CD14-positive monocyte (primary cell): ENCODE measurements at regions not wholly inside any gene's neighbourhood (a gene's known extent, or its start where the extent isn't known, plus 50 kb on each side); places are given as distances from the start of the nearest gene placed in this dataset.

Experiments used
- DNase-seq, 3 donors: peaks; one replicate each; pipeline ENCODE4 v3.0.0-alpha.2; 2011 to 2022
- H2AFZ ChIP-seq: 2 replicates; pipeline ENCODE4 v1.6.0; 2012; ENCODE audit warnings: mild to moderate bottlenecking, low read depth, low read length, inconsistent platforms; ENCODE audit not compliant: insufficient read depth, poor library complexity, severe bottlenecking
- H3K27ac ChIP-seq, 2 donors: 1 replicate in 1 of 2; 2 replicates in 1 of 2; pipeline ENCODE4 v1.5.1; 2012 to 2013; ENCODE audit warnings: low read length in 2 of 2, control low read depth in 1 of 2, inconsistent platforms in 1 of 2, low read depth in 1 of 2, mild to moderate bottlenecking in 1 of 2
- H3K27me3 ChIP-seq, 2 donors: one replicate each; pipeline versions ENCODE4 v1.6.0 to v1.6.1; 2011 to 2013; ENCODE audit warnings: low read length in 2 of 2; ENCODE audit not compliant: control insufficient read depth in 2 of 2, insufficient read depth in 2 of 2
- H3K36me3 ChIP-seq, 2 donors: replicated peaks in 1 of 2; 1 replicate in 1 of 2; 2 replicates in 1 of 2; pipeline versions ENCODE4 v1.5.1 to v1.6.1; 2012 to 2013; ENCODE audit warnings: low read length in 2 of 2, control low read depth in 1 of 2, inconsistent platforms in 1 of 2, mild to moderate bottlenecking in 1 of 2; ENCODE audit not compliant: insufficient read depth in 2 of 2, control insufficient read depth in 1 of 2
- H3K4me1 ChIP-seq, 2 donors: 1 replicate in 1 of 2; 2 replicates in 1 of 2; pipeline versions ENCODE4 v1.5.1 to v1.6.1; 2012 to 2013; ENCODE audit warnings: low read length in 2 of 2, control low read depth in 1 of 2, inconsistent platforms in 1 of 2, mild to moderate bottlenecking in 1 of 2, moderate library complexity in 1 of 2; ENCODE audit not compliant: insufficient read depth in 2 of 2, control insufficient read depth in 1 of 2
- H3K4me2 ChIP-seq: replicated peaks from 2 replicates; pipeline ENCODE3; 2012; ENCODE audit warnings: low read length, moderate library complexity, mild to moderate bottlenecking; ENCODE audit not compliant: poor library complexity, severe bottlenecking; ENCODE audit errors: extremely low read depth
- H3K4me3 ChIP-seq, 3 experiments: fragments of 200-600 bp in 1 of 3; sonication (generic) in 1 of 3; replicated peaks in 1 of 3; 1 replicate in 2 of 3; 2 replicates in 1 of 3; pipeline ENCODE4 v1.5.1; 2011 to 2013; ENCODE audit warnings: low read length in 3 of 3, mild to moderate bottlenecking in 3 of 3, control low read depth in 2 of 3, low read depth in 2 of 3, inconsistent platforms in 1 of 3, moderate library complexity in 1 of 3
- H3K79me2 ChIP-seq: 2 replicates; pipeline ENCODE4 v1.6.0; 2012; ENCODE audit warnings: mild to moderate bottlenecking, control low read depth, inconsistent platforms, low read length, moderate library complexity; ENCODE audit not compliant: insufficient read depth
- H3K9ac ChIP-seq: 2 replicates; pipeline ENCODE4 v1.6.0; 2017; ENCODE audit warnings: low read length, mild to moderate bottlenecking; ENCODE audit not compliant: insufficient read depth, poor library complexity, severe bottlenecking
- H3K9me3 ChIP-seq, 2 donors: replicated peaks in 1 of 2; 1 replicate in 1 of 2; 2 replicates in 1 of 2; pipeline versions ENCODE4 v1.5.1 to v1.6.1; 2012 to 2013; ENCODE audit warnings: low read length in 2 of 2, control low read depth in 1 of 2; ENCODE audit not compliant: control insufficient read depth in 1 of 2, insufficient read depth in 1 of 2
- H4K20me1 ChIP-seq: 2 replicates; pipeline ENCODE4 v1.6.0; 2012; ENCODE audit warnings: mild to moderate bottlenecking, low read length, control low read depth, moderate library complexity; ENCODE audit not compliant: insufficient read depth
- H3K27ac Mint-ChIP-seq, 7 donors: one replicate each; pipeline ENCODE4 v1.8.0; 2020; ENCODE audit warnings: mild to moderate bottlenecking in 7 of 7, mixed read lengths in 7 of 7, moderate library complexity in 6 of 7, inconsistent platforms in 2 of 7
- H3K27me3 Mint-ChIP-seq, 3 donors: one replicate each; pipeline ENCODE4 v1.8.0; 2021 to 2022; ENCODE audit warnings: low read depth in 3 of 3, mild to moderate bottlenecking in 3 of 3, mixed read lengths in 3 of 3, moderate library complexity in 3 of 3, inconsistent platforms in 1 of 3
- H3K36me3 Mint-ChIP-seq, 2 donors: one replicate each; pipeline ENCODE4 v1.8.0; 2020; ENCODE audit warnings: mixed read lengths in 2 of 2, inconsistent platforms in 1 of 2, mild to moderate bottlenecking in 1 of 2
- H3K4me1 Mint-ChIP-seq: one replicate; pipeline ENCODE4 v1.8.0; 2020; ENCODE audit warnings: mild to moderate bottlenecking, mixed read lengths
- H3K4me3 Mint-ChIP-seq, 2 donors: one replicate each; pipeline ENCODE4 v1.8.0; 2020; ENCODE audit warnings: mild to moderate bottlenecking in 2 of 2, mixed read lengths in 2 of 2, moderate library complexity in 1 of 2
- H3K9me3 Mint-ChIP-seq, 7 donors: one replicate each; pipeline ENCODE4 v1.8.0; 2020 to 2022; ENCODE audit warnings: mixed read lengths in 7 of 7, mild to moderate bottlenecking in 6 of 7, moderate library complexity in 6 of 7, inconsistent platforms in 2 of 7
- WGBS: methylation state at CpG from one replicate; pipeline ENCODE4 v1.1.5; 2013; ENCODE audit warnings: missing lambda C conversion rate; ENCODE audit not compliant: insufficient coverage; 5-methylcytosine and 5-hydroxymethylcytosine counted together
- intact Hi-C, 2 donors: fragments of 100-400 bp; cut with micrococcal nuclease; formaldehyde crosslinking; loops; one replicate each; pipeline versions ENCODE4 v1.15.0 to v1.15.1; 2023
- TF ChIP-seq, protein P1 (sequence below): fragments of 200-600 bp; IDR thresholded peaks from one replicate; pipeline ENCODE4 v1.8.0; 2022; ENCODE audit warnings: antibody characterized with exemption, mild to moderate bottlenecking

DNA sequence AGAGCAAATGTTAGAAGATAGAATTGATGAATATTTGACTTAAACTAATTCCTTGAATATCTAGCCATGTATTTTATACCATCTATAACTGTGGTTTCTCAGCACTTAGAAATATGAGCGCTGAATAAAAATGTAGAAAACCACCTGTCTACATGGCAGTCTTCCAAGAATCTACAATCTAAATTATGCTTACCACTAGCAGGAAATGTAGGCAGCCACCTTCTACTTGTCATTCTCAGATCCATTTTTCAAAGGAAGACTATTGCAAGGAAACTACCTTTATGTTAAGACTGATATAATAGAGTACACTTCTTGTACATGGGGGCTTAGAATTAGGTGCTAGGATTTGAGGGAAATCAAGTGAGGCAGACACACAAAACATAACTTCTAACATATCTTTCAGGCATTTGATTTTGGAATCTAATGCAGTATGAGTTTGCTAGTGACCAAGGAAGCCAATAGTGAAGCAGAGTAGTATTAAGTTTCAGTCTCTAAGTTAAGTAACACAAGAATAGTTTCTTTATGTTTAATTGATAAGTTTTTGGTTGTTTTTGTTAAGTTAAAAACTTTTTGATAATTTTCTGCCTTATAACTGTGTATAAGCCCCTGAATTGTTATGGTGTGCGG lies 175.9 kb upstream of the ITGA4 start:
- H3K27ac ChIP-seq = no peak overlapping the region
- H4K20me1 ChIP-seq = no peaks in the 10 kb centered on the region
- H3K4me3 ChIP-seq = no peak overlapping the region
- intact Hi-C loops = no loop called here
- H3K9ac ChIP-seq = no peak overlapping the region
- no peaks in the 10 kb centered on the region for H3K4me1 ChIP-seq
- no peak overlapping the region for H2AFZ ChIP-seq
- DNase-seq = no peak
- Mint-ChIP-seq H3K4me1 (peaks cover 1% of the 10 kb centered on the region), H3K9me3 (peaks cover 0 to 4% (median 0%) of the 10 kb centered on the region in 7 donors), H3K4me3 (no peak overlapping the region), H3K27ac (no peak overlapping the region), H3K27me3 (peaks cover 0 to 2% (median 2%) of the 10 kb centered on the region in 3 donors), H3K36me3 (no peaks in the 10 kb centered on the region)
- H3K79me2 ChIP-seq = no peaks in the 10 kb centered on the region
- no CpG with 5 or more reads among the region's 2 CpGs for WGBS
- H3K9me3 ChIP-seq = no peaks in the 10 kb centered on the region
- TF ChIP-seq, protein P1, sequence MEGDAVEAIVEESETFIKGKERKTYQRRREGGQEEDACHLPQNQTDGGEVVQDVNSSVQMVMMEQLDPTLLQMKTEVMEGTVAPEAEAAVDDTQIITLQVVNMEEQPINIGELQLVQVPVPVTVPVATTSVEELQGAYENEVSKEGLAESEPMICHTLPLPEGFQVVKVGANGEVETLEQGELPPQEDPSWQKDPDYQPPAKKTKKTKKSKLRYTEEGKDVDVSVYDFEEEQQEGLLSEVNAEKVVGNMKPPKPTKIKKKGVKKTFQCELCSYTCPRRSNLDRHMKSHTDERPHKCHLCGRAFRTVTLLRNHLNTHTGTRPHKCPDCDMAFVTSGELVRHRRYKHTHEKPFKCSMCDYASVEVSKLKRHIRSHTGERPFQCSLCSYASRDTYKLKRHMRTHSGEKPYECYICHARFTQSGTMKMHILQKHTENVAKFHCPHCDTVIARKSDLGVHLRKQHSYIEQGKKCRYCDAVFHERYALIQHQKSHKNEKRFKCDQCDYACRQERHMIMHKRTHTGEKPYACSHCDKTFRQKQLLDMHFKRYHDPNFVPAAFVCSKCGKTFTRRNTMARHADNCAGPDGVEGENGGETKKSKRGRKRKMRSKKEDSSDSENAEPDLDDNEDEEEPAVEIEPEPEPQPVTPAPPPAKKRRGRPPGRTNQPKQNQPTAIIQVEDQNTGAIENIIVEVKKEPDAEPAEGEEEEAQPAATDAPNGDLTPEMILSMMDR = no peak
- no peaks in the 10 kb centered on the region for H3K27me3 ChIP-seq
- H3K4me2 ChIP-seq = no peak overlapping the region
- H3K36me3 ChIP-seq = no peaks in the 10 kb centered on the region

GRCh38 chr2:181285116-181285515 lies 172.1 kb upstream of the ITGA4 start:
- Histone ChIP-seq H3K9ac (no peak overlapping the region), H3K9me3 (no peaks in the 10 kb centered on the region), H3K4me3 (no peak overlapping the region), H3K27me3 (no peaks in the 10 kb centered on the region), H3K27ac (no peak overlapping the region), H4K20me1 (no peaks in the 10 kb centered on the region), H2AFZ (no peak overlapping the region), H3K4me1 (no peaks in the 10 kb centered on the region), H3K79me2 (no peaks in the 10 kb centered on the region), H3K4me2 (no peak overlapping the region), H3K36me3 (no peaks in the 10 kb centered on the region)
- no CpG with 5 or more reads among the region's 3 CpGs for WGBS
- intact Hi-C loops = no loop called here
- peaks cover 1% of the 10 kb centered on the region for H3K4me1 Mint-ChIP-seq
- no peak overlapping the region for H3K27ac Mint-ChIP-seq
- no peak for DNase-seq
- H3K36me3 Mint-ChIP-seq = no peaks in the 10 kb centered on the region
- TF ChIP-seq, protein P1 = no peak
- H3K9me3 Mint-ChIP-seq = peaks cover 0 to 4% (median 0%) of the 10 kb centered on the region in 7 donors
- H3K27me3 Mint-ChIP-seq = peaks cover 0 to 2% (median 0%) of the 10 kb centered on the region in 3 donors
- H3K4me3 Mint-ChIP-seq = no peak overlapping the region
